Parathyroid adenoma (tissue), 2 donors: ENCODE measurements at regions not wholly inside any gene's neighbourhood (a gene's known extent, or its start where the extent isn't known, plus 50 kb on each side); places are given as distances from the start of the nearest gene placed in this dataset.
"Not testable (repeated sequence)": the region's sequence is repeated elsewhere in the genome, so short reads cannot be mapped to it uniquely, and the experiment has no call there.

ENCODE experiments used
- H2AFZ ChIP-seq: fragments of 300-600 bp; sonication (generic); one replicate; pipeline ENCODE4 v1.7.0; 2017; ENCODE audit warnings: antibody characterized with exemption, mild to moderate bottlenecking
- H3K27ac ChIP-seq: fragments of 300-600 bp; sonication (generic); one replicate; pipeline ENCODE4 v1.7.0; 2017
- H3K27me3 ChIP-seq: fragments of 300-600 bp; sonication (generic); one replicate; pipeline ENCODE4 v1.7.0; 2017; ENCODE audit warnings: low read length; ENCODE audit not compliant: control insufficient read depth, insufficient read depth
- H3K36me3 ChIP-seq: fragments of 300-600 bp; sonication (generic); one replicate; pipeline ENCODE4 v1.7.0; 2017; ENCODE audit warnings: low read length; ENCODE audit not compliant: control insufficient read depth, insufficient read depth
- H3K4me1 ChIP-seq: fragments of 300-600 bp; sonication (generic); one replicate; pipeline ENCODE4 v1.7.0; 2017; ENCODE audit warnings: control low read depth
- H3K4me2 ChIP-seq: fragments of 300-600 bp; sonication (generic); one replicate; pipeline ENCODE4 v1.7.0; 2017; ENCODE audit warnings: low read length
- H3K4me3 ChIP-seq: fragments of 300-600 bp; sonication (generic); one replicate; pipeline ENCODE4 v1.7.0; 2017; ENCODE audit warnings: low read depth, low read length
- H3K79me2 ChIP-seq: fragments of 300-600 bp; sonication (generic); one replicate; pipeline ENCODE4 v1.7.0; 2017; ENCODE audit warnings: control low read depth
- H3K9ac ChIP-seq: fragments of 300-600 bp; sonication (generic); one replicate; pipeline ENCODE4 v1.7.0; 2017; ENCODE audit warnings: mild to moderate bottlenecking
- H3K9me3 ChIP-seq: fragments of 300-600 bp; sonication (generic); one replicate; pipeline ENCODE4 v1.7.0; 2017; ENCODE audit warnings: low read length; ENCODE audit not compliant: control insufficient read depth
- TF ChIP-seq, protein P1 (sequence below): fragments of 300-600 bp; sonication (generic); IDR thresholded peaks from one replicate; pipeline ENCODE4 v1.7.0; 2017; ENCODE audit warnings: antibody characterized with exemption, mild to moderate bottlenecking
- donor health status: primary hyperparathyroidism.

DNA sequence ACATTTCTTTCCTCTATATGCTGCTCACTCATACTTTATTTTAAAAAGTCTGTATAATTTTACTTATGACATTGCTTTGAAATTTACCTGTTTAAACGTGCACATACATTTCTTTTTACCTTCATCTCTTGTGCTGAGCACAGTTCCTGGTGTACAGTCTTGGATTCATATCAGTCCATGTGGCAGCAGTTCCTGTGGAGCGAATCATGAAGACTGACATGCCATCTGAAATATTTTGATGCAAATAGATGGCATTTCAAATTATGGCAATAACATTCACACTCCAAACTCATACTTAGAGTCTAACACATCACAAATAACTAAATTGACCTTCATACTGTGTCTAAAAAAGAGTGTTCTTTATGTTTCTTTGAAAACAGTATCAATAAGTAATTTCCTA is 90.3 kb upstream of the CDH2 start:
- no peaks in the 10 kb centered on the region for H3K9me3 ChIP-seq
- H3K27me3 ChIP-seq = no peaks in the 10 kb centered on the region
- no peaks in the 10 kb centered on the region for H3K79me2 ChIP-seq
- H3K4me1 ChIP-seq = no peaks in the 10 kb centered on the region
- H3K4me3 ChIP-seq = no peak overlapping the region
- H3K36me3 ChIP-seq = no peaks in the 10 kb centered on the region
- no peak overlapping the region for H3K27ac ChIP-seq
- H3K9ac ChIP-seq = no peak overlapping the region
- no peak overlapping the region for H2AFZ ChIP-seq
- TF ChIP-seq, protein P1, sequence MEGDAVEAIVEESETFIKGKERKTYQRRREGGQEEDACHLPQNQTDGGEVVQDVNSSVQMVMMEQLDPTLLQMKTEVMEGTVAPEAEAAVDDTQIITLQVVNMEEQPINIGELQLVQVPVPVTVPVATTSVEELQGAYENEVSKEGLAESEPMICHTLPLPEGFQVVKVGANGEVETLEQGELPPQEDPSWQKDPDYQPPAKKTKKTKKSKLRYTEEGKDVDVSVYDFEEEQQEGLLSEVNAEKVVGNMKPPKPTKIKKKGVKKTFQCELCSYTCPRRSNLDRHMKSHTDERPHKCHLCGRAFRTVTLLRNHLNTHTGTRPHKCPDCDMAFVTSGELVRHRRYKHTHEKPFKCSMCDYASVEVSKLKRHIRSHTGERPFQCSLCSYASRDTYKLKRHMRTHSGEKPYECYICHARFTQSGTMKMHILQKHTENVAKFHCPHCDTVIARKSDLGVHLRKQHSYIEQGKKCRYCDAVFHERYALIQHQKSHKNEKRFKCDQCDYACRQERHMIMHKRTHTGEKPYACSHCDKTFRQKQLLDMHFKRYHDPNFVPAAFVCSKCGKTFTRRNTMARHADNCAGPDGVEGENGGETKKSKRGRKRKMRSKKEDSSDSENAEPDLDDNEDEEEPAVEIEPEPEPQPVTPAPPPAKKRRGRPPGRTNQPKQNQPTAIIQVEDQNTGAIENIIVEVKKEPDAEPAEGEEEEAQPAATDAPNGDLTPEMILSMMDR = no peak
- H3K4me2 ChIP-seq = no peak overlapping the region

DNA sequence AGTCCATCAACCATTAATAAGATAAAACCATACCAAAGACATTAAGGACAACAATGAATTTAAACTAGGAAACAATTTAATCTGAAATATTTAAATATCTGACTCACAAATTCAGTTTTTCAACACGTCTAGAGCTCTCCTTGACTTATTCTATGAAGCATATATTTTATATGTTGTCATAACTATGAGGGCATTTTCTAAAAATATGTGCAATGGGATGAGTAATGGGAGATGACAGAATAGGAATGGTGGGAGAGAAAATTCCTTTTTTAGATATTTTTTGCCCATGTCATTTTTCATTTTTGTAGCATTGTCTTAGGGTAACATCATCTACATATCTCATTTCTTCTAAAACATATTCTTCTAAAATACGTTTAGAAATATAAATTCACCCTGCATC is 79.2 kb upstream of the CDH2 start:
- TF ChIP-seq, protein P1 = no peak
- Histone ChIP-seq H3K4me3 (no peak overlapping the region), H3K4me2 (no peak overlapping the region), H3K9me3 (no peaks in the 10 kb centered on the region), H3K36me3 (no peaks in the 10 kb centered on the region), H3K79me2 (no peaks in the 10 kb centered on the region), H3K27me3 (no peaks in the 10 kb centered on the region), H3K9ac (no peak overlapping the region), H3K27ac (no peak overlapping the region), H2AFZ (no peak overlapping the region), H3K4me1 (no peaks in the 10 kb centered on the region)

DNA sequence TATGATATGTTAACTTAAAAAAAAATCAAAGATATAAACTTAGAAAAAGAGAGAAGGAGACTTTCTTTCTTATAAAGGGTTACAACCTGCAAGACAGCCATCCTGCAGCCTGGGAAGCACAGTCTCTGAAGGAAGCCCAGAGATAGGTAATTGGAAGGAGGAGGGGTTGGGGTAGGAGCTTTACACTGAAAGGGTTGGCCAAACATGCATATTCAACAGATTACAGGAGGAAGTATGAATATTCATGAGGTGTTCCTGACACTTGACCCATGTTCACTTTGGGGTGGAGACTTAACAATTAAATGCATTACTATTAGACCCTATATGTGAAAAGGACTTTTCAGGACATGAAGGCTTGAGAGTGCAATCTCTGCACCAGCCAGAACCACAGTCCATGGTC is 71.7 kb upstream of the CDH2 start:
- Histone ChIP-seq H3K27me3 (no peaks in the 10 kb centered on the region), H3K9me3 (no peaks in the 10 kb centered on the region), H3K27ac (no peak overlapping the region), H3K4me1 (no peaks in the 10 kb centered on the region), H3K36me3 (no peaks in the 10 kb centered on the region), H3K4me2 (no peak overlapping the region), H2AFZ (no peak overlapping the region), H3K79me2 (no peaks in the 10 kb centered on the region), H3K4me3 (no peak overlapping the region), H3K9ac (no peak overlapping the region)
- TF ChIP-seq, protein P1 = no peak

DNA sequence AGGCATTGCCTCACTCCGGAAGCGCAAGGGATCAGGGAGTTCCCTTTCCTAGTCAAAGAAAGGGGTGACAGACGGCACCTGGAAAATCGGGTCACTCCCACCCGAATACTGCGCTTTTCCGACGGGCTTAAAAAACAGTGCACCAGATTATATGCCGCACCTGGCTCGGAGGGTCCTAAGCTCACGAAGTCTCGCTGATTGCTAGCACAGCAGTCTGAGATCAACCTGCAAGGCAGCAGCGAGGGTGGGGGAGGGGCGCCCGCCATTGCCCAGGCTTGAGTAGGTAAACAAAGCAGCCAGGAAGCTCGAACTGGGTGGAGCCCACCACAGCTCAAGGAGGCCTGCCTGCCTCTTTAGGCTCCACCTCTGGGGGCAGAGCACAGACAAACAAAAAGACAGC is 63.7 kb upstream of the CDH2 start:
- not testable (repeated sequence) for H3K9ac ChIP-seq, H3K27me3 ChIP-seq, H3K4me3 ChIP-seq, H3K4me2 ChIP-seq, H2AFZ ChIP-seq, H3K4me1 ChIP-seq, H3K36me3 ChIP-seq, H3K27ac ChIP-seq, H3K79me2 ChIP-seq, H3K9me3 ChIP-seq

DNA sequence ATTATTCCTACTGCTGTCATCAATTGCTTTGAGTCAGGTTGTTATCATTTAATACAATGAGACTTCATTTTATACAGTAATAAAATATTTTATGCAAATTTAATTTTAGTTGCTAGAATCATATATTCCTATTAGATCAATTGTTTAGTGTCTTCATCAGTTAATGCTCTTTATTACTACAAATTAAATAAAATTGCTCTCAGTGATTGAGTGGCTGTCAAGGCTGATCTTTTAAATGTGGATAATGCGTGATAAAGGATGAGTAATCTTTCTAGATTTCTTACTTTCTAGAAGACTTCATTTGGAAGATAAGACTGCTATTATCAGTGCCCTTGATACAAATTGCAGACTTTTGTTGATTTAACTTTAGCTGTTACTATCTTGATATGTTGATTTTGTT is 59.6 kb upstream of the CDH2 start:
- Histone ChIP-seq H3K27me3 (no peaks in the 10 kb centered on the region), H3K4me1 (no peaks in the 10 kb centered on the region), H3K4me2 (no peak overlapping the region), H3K27ac (no peak overlapping the region), H3K4me3 (no peak overlapping the region), H3K9me3 (no peaks in the 10 kb centered on the region), H3K9ac (no peak overlapping the region), H3K79me2 (no peaks in the 10 kb centered on the region), H2AFZ (no peak overlapping the region), H3K36me3 (no peaks in the 10 kb centered on the region)
- TF ChIP-seq, protein P1 = no peak
